Mesothelial cell of epicardium (in vitro differentiated cells): ENCODE measurements at regions not wholly inside any gene's neighbourhood (a gene's known extent, or its start where the extent isn't known, plus 50 kb on each side); places are given as distances from the start of the nearest gene placed in this dataset.

Experiments used
- DNase-seq, 2 experiments: peaks; one replicate each; pipeline ENCODE4 v3.0.0; 2021; ENCODE audit warnings: low spot score in 2 of 2; ENCODE audit not compliant: unreplicated experiment in 2 of 2
- H3K27ac Mint-ChIP-seq: 2 replicates; pipeline ENCODE4 v1.8.0; 2021; ENCODE audit warnings: mixed read lengths
- H3K27me3 Mint-ChIP-seq: 2 replicates; pipeline ENCODE4 v1.8.0; 2021; ENCODE audit warnings: low read depth, mixed read lengths
- H3K36me3 Mint-ChIP-seq: 2 replicates; pipeline ENCODE4 v1.8.0; 2021; ENCODE audit warnings: mixed read lengths
- H3K4me1 Mint-ChIP-seq: 2 replicates; pipeline ENCODE4 v1.8.0; 2021; ENCODE audit warnings: mixed read lengths
- H3K4me3 Mint-ChIP-seq: 2 replicates; pipeline ENCODE4 v1.8.0; 2021; ENCODE audit warnings: mild to moderate bottlenecking, moderate library complexity, mixed read lengths
- H3K9me3 Mint-ChIP-seq: 2 replicates; pipeline ENCODE4 v1.8.0; 2021; ENCODE audit warnings: mixed read lengths
- CTCF ChIP-seq: fragments of 200-600 bp; sonication (generic); IDR thresholded peaks from one replicate; pipeline ENCODE4 v1.5.0; 2021; ENCODE audit warnings: antibody characterized with exemption; ENCODE audit not compliant: unreplicated experiment

DNA sequence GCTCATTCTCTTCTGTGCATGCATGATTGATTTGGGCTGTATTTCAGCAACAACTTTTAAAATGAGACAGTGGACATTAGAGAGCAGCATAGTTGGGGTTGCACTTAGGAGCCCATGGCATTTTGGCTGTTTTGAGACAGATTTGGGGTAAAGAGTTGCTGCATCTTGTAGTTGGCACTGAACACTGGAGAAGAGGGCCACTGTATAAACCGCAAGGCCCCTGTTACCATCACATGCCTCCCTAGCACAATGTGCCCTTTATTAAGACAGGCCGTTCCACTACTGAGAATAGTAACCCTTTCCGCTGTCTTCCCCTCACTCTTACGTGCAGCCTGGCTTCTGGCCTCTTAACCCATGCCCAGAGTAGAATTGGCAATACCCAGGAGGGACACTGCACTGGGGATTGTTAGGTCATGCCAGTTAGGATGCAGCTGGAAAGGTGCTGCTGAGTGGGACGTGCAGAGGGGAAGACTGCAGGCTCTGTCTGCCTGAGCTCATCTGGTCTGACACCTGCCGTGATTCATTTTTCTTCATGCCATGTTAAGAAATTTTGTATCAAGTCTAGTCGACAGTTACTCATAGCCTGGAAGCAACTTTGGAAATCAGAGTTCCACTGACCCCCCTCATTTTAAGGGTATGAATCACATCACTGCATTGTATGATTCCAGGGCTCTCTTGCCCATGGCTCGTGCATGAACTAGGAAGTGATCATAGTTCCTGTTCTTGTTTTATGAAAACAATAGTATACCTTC, 146.9 kb upstream of the DMRT1 start:
- no peaks in the 10 kb centered on the region for H3K27me3 Mint-ChIP-seq
- H3K27ac Mint-ChIP-seq = peak overlapping the region; percentile 97
- TF ChIP-seq CTCF = no peak
- no peak for DNase-seq
- peaks cover 73% of the 10 kb centered on the region for H3K4me1 Mint-ChIP-seq
- no peaks in the 10 kb centered on the region for H3K9me3 Mint-ChIP-seq
- peaks cover under 1% of the 10 kb centered on the region for H3K36me3 Mint-ChIP-seq
- H3K4me3 Mint-ChIP-seq = peak overlapping the region; percentile 56

GRCh38 chr9:695252-695651, 146.2 kb upstream of the DMRT1 start:
- no peak overlapping the region for H3K4me3 Mint-ChIP-seq
- DNase-seq = no peak
- no peaks in the 10 kb centered on the region for H3K27me3 Mint-ChIP-seq
- no peaks in the 10 kb centered on the region for H3K9me3 Mint-ChIP-seq
- H3K4me1 Mint-ChIP-seq = peaks cover 72% of the 10 kb centered on the region
- no peak for TF ChIP-seq CTCF
- H3K36me3 Mint-ChIP-seq = no peaks in the 10 kb centered on the region
- peak overlapping the region; percentile 97 for H3K27ac Mint-ChIP-seq

- H3K27ac Mint-ChIP-seq = peak overlapping the region; percentile 97
- DNase-seq = no peak
- no peaks in the 10 kb centered on the region for H3K27me3 Mint-ChIP-seq
- no peaks in the 10 kb centered on the region for H3K9me3 Mint-ChIP-seq
- no peak overlapping the region for H3K4me3 Mint-ChIP-seq
- H3K4me1 Mint-ChIP-seq = peaks cover 72% of the 10 kb centered on the region
- no peaks in the 10 kb centered on the region for H3K36me3 Mint-ChIP-seq
- TF ChIP-seq CTCF = no peak
Measured at GRCh38 chr9:696332-697323, 144.9 kb upstream of the DMRT1 start.

DNA sequence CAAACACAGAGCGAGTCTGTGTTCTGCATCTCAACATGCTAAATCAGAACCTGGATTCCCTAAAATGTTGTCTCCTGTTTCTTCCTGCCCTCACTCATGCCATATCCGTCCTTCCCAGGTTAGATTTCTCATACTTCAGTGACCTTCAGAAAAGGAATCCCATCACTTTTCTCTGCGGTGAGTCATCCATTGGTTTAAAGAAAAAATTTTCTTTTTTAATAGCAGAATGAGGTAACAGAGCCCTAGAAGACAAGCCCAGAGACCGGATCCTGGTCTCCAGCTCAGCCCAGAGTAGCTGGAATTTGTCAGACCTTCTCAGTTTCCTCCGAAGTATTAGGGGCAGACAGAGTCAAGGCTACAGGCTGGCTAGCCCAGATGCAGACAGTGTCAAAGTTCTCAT, 143.2 kb upstream of the DMRT1 start:
- Mint-ChIP-seq H3K36me3 (no peaks in the 10 kb centered on the region), H3K4me3 (no peak overlapping the region), H3K27me3 (no peaks in the 10 kb centered on the region), H3K4me1 (peaks cover 68% of the 10 kb centered on the region), H3K27ac (peak overlapping the region; percentile 65), H3K9me3 (no peaks in the 10 kb centered on the region)
- no peak for TF ChIP-seq CTCF
- no peak for DNase-seq

- Mint-ChIP-seq H3K4me3 (no peak overlapping the region), H3K36me3 (no peaks in the 10 kb centered on the region), H3K4me1 (peaks cover 65% of the 10 kb centered on the region), H3K27me3 (no peaks in the 10 kb centered on the region), H3K27ac (peak overlapping the region; percentile 31), H3K9me3 (no peaks in the 10 kb centered on the region)
- TF ChIP-seq CTCF = no peak
- DNase-seq = no peak
Measured at GRCh38 chr9:698954-699353, 142.5 kb upstream of the DMRT1 start.
